CD4-positive, alpha-beta T cell treated with Interleukin-12 subunit alpha and Interleukin-12 subunit beta, for 1 hour (primary cell): ENCODE measurements at regions not wholly inside any gene's neighbourhood (a gene's known extent, or its start where the extent isn't known, plus 50 kb on each side); places are given as distances from the start of the nearest gene placed in this dataset.
"Not testable (repeated sequence)": the region's sequence is repeated elsewhere in the genome, so short reads cannot be mapped to it uniquely, and the experiment has no call there.

ENCODE experiments used
- DNase-seq: peaks from one replicate; pipeline ENCODE4 v3.0.0-alpha.2; 2020

DNA sequence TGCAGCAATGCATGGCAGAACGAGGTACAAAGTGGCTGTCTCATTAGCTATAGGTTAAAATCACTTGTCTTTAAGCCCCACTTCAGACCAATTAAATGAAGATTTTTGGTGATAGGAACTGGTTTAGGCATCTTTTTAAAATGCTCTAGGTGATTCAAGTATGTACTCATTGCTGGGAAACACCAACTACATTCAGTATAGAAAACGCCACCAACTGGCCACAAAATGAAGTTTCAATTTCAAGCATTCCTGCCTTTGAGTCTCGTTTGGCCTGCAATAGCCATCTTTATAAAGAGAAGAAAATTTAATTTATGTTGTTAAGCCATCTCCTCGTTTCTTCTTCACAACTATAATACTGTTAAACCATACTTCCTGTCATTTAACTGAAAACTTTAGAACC, 587.9 kb downstream of the GBE1 start:
- DNase-seq: no peak

- no peak for DNase-seq
Observed at GRCh38 chr3:81170298-81170697, 591.1 kb downstream of the GBE1 start.

DNA sequence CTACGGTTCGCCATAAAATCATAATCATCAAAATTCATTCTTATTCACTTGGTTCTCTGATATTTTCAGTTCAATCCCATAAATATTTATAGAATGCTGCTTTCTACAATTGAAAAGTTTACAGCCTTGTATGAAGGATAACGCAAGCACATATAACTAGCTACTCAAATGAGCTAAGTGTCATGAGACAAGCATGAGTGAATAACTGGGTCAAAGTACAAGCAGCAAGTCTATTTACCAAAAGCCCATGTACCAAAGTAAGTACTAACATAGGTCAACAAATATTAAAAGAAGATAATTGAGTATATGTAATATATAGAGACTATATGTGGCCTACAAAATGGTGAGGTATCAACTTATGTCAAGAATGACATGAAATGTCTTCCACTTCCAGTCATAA, 596.6 kb downstream of the GBE1 start:
- no peak for DNase-seq

DNA sequence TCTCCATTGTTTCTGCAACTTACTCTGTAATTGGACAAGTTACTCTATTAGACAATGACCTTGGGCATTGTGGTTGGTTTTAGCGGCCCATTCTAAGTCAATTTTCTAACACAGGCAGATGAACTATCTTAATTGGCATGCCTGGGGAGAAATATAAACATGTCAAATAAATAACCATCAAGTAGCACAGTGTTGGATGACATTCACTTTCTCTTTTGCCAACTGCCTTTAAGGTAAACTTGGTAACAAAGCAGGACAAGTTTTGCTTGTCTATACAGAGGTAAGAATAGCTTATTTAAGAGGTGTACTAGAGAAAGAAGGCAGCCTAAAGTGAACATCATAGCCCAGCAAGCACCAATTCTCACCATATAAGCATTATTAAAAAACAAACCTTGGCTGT, 599.6 kb downstream of the GBE1 start:
- no peak for DNase-seq

GRCh38 chr3:81161100-81161499, 600.3 kb downstream of the GBE1 start:
- no peak for DNase-seq

GRCh38 chr3:81154611-81155143, 606.8 kb downstream of the GBE1 start:
- DNase-seq: no peak

DNA sequence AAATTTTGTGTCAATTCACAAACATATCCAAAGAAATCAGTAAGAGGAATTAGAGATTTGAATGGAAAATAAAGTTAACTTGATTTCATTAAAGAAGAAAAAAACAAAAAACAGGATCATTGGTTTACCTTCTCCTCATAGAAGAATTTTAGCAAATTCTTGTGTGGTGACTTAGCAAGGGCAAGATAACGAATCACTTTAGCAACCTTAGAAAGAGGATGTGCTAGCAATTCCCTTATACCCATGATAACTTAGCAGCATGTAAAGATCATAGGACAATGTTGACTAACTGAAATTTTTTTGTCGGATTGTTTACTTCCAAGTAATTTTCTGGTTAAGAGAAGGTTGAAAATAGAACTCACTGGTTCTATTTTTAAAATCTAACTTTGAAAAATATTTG, 609.3 kb downstream of the GBE1 start:
- DNase-seq: no peak

- no peak for DNase-seq
Observed at GRCh38 chr3:81132995-81133394, 628.5 kb downstream of the GBE1 start.

- no peak for DNase-seq
Observed at GRCh38 chr3:81105789-81106488, 655.5 kb downstream of the GBE1 start.

DNA sequence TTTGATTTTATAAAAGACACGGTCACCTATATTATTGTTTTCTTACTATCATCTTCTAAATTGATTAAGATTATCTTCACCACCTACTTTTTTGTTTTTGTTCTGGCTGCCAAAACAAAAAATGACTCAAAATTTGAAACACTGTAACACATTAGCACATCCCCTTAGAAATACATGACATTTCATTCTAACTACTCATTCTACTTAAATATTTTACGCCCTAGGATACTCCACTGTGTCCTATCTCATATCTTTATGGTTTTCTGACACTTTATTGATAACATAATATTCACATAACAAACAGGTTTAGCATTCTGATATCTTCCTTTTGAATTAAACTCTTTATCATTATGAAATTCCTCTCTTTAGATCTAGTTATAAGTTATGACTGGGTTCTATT, 656.2 kb downstream of the GBE1 start:
- DNase-seq: no peak

DNA sequence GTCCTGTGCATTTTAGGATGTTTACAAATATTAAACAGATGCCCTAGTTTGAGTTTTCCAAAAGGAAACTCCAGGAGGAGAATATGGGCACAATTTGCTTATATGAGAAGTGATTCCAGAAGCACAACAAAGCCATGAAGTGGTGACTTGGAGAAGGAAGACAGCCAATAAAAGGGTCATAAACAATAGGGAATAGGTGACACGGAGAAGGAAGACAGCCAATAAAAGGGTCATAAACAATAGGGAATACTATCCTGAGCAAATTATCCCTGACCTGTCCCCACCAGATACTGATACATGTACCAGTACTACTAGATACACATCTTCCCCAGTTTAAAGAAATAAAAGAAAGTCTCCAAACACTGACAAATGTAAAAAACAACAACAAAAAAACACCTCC, 663.6 kb downstream of the GBE1 start:
- no peak for DNase-seq

DNA sequence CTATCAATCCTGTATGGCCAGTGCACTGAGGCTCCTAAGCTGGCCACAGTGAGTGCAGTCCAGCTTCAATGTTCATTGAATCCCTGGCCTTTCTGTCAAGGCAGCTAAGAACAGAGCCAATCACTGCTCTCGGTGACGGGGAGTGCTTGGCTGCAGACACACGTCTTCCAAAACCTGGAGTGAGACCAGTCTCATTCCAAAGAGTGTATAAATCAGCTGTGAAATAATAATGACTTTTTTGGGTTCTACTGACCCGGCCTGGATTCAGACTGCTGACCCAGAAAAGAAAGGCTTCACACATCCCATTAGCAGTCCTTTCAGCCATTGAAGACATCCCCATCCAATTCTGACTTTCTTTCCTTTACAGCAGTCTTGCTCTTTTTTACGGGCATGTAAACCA, 665.5 kb downstream of the GBE1 start:
- no peak for DNase-seq

- DNase-seq: no peak
Observed at GRCh38 chr3:81094986-81095385, 666.5 kb downstream of the GBE1 start.

DNA sequence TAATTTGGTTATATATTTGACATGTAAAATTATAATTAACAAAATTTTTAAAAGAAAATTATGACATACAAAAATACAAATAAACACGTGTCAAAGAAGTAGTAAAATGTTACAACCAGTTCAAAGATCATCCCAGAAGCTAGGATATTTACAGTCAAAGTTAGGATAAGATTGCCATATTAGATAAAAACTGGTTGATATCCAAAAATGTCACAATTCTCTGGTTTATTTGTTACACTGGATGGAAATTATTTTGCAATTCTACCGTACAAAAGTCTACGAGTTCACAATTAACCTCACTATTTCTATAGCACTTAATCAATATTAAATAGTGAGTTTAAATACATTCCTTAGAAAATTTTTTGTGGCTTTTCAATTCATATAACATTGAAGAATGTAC, 673.8 kb downstream of the GBE1 start:
- DNase-seq: no peak

- DNase-seq: no peak
Observed at GRCh38 chr3:81086348-81086747, 675.1 kb downstream of the GBE1 start.

GRCh38 chr3:81080608-81081007, 680.8 kb downstream of the GBE1 start:
- no peak for DNase-seq

DNA sequence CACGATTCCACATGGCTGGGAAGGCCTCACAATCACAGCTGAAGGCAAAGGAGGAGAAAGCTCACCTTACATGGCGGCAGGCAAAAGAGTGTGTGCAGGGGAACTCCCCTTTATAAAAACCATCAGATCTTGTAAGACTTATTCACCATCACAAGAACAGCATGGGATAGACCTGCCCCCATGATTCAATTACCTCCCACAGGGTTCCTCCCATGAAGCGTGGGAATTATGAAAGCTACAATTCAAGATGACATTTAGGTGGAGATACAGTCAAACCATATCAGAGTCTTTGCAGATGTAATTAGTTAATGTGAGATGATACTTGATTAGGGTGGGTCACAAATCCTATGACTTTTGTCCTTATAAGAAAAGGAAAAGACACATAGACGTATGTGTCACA, 688.9 kb downstream of the GBE1 start:
- no peak for DNase-seq

DNA sequence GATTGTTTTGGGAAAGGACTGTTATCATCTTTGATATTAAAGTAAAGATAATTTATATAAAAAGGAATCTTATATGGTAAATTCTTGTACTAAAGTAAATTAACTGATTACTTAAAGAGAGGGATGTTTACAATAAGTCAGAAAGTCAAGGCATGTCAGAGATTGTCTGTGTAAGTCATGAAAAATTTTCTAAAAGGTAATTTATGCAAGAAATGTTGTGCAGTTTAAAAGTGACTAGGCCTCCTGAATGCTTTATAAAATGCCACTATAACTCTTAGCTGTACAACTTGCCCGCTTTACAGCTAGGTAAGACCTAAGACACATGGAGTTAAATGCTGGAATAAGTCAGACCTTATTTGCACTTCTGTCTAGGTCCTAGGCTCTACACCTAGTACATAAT, 692.9 kb downstream of the GBE1 start:
- no peak for DNase-seq

GRCh38 chr3:81063896-81064295, 697.5 kb downstream of the GBE1 start:
- DNase-seq: no peak

DNA sequence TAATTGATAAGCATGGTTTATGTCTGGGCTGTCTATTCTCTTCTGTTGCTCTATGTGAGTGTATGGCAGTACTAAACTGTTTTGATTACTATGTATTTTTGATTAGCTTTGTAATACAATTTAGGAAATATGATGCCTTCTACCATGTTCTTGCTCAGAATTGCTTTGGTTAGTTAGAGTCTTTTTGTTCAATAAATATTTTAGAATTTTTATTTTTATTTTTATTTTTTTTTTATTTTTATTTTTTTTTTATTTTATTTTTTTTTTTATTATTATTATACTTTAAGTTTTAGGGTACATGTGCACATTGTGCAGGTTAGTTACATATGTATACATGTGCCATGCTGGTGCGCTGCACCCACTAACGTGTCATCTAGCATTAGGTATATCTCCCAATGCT, 710.3 kb downstream of the GBE1 start:
- not testable (repeated sequence) for DNase-seq

- no peak for DNase-seq
Observed at GRCh38 chr3:81048058-81048665, 713.3 kb downstream of the GBE1 start.

DNA sequence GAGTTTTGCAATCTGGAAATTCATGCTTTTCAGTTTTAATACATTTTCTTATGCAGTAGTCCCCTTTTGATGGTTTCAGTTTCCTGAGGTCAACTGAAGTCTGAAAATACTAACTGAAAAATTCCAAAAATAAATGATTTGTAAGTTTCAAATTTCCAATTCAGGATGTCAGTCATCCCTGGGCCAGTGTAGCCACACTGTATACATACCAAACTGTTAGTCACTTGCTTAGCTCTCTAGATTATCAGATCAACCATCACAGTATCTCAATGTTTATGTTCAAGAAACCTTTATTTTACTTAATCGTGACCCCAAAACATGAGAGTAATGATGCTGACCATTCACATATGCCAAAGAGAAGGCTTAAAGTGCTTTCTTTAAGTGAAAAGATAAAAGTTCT, 715.5 kb downstream of the GBE1 start:
- no peak for DNase-seq

GRCh38 chr3:81045246-81045645, 716.2 kb downstream of the GBE1 start:
- no peak for DNase-seq

DNA sequence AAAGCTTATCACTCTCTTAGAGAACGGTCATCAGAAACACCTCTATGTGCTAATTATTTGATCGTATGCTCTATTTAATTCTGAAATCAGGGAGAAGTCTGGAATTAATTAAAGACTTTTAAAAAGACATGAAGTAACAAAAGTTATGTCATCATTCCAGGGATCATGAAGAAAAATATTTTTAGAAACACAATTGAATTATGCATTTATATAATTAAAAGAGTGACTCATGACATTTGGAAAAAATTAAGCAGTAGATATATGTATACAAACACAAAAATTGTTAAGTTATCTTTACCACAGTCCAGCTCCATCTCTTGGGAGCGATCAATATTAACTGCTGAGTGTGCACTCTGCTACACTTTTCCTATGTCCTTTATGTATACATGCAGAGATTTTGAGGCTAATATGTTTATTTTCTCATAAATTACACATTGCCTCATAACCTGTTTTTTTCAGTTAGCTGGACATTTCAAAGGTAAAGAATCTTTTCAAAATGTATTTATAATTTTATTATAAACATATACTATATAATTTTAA, 717.7 kb downstream of the GBE1 start:
- no peak for DNase-seq

DNA sequence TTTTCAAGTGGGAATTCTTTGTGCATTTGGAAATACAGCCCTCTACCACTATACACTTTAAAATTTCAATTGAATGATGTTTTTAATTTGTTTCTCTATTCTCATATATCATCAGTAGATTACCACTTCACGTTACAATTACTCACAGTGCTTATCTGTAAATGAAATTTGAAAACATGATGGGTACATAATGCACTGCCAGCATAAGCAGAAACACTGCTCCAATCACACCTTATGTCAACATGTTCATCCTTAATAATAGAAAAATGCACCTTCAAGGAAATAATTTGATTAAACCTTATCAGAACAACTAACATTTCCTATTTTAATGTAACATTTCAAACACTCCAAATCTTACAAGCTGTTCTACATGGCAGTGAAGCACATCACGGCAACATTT, 718.4 kb downstream of the GBE1 start:
- no peak for DNase-seq
